ENCODE measurements at regions not wholly inside any gene's neighbourhood (a gene's known extent, or its start where the extent isn't known, plus 50 kb on each side); places are given as distances from the start of the nearest gene placed in this dataset.

DNA sequence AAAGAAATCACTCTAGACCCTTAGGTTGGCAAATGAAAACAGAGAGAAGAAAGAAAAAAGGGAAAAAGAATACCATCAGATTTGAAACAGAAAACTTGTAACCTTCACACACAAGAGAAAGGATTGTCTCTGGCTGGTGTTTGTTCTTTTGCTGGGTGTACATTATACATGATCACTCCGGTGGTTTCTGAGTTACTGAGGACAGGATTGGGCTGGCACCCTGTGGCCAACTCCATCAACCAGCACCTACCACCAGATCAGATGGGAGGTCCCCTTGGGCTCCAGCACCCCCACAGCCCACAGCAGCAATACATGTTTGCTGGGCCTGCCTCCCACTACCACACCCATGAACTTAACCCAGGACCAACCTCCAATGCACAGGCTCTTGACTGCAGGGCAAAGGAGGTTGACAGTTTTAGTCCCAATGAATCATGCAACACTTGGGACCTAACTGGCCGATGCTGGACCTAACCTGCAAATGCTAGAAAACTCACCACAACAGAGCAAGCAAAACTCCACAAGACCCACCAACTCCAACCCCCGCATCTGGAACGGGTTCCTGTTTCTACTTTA lies 308.3 kb downstream of the SOX9 start:
- TF ChIP-seq, protein P1, sequence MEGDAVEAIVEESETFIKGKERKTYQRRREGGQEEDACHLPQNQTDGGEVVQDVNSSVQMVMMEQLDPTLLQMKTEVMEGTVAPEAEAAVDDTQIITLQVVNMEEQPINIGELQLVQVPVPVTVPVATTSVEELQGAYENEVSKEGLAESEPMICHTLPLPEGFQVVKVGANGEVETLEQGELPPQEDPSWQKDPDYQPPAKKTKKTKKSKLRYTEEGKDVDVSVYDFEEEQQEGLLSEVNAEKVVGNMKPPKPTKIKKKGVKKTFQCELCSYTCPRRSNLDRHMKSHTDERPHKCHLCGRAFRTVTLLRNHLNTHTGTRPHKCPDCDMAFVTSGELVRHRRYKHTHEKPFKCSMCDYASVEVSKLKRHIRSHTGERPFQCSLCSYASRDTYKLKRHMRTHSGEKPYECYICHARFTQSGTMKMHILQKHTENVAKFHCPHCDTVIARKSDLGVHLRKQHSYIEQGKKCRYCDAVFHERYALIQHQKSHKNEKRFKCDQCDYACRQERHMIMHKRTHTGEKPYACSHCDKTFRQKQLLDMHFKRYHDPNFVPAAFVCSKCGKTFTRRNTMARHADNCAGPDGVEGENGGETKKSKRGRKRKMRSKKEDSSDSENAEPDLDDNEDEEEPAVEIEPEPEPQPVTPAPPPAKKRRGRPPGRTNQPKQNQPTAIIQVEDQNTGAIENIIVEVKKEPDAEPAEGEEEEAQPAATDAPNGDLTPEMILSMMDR (IDR thresholded peaks at IDR 0.05) = no peak
- TF ChIP-seq POLR2A (IDR thresholded peaks at IDR 0.05) = no peak

Measured in ovary (tissue), 3 donors.